Sigmoid colon (tissue), 4 donors: ENCODE measurements at regions not wholly inside any gene's neighbourhood (a gene's known extent, or its start where the extent isn't known, plus 50 kb on each side); places are given as distances from the start of the nearest gene placed in this dataset.

Experiments used
- CTCF ChIP-seq, 4 experiments: fragments of 450-650 bp in 3 of 4; fragments of 200-600 bp in 1 of 4; IDR thresholded peaks; one replicate each; pipeline ENCODE4 v1.5.1; 2016 to 2019; ENCODE audit warnings: antibody characterized with exemption in 4 of 4, mild to moderate bottlenecking in 3 of 4, moderate library complexity in 2 of 4
- EP300 ChIP-seq, 4 donors: sonication (generic); formaldehyde crosslinking; IDR thresholded peaks; one replicate each; pipeline ENCODE4 v1.6.1; 2017; ENCODE audit warnings: antibody characterized with exemption in 4 of 4
- POLR2A ChIP-seq, 2 donors: fragments of 450-650 bp; IDR thresholded peaks; one replicate each; pipeline ENCODE4 v1.6.1; 2016; ENCODE audit warnings: antibody characterized with exemption in 2 of 2, mild to moderate bottlenecking in 2 of 2, moderate library complexity in 2 of 2
- POLR2AphosphoS5 ChIP-seq, 4 donors: sonication (generic); formaldehyde crosslinking; IDR thresholded peaks; one replicate each; pipeline ENCODE4 v1.6.1; 2017; ENCODE audit warnings: antibody characterized with exemption in 4 of 4

DNA sequence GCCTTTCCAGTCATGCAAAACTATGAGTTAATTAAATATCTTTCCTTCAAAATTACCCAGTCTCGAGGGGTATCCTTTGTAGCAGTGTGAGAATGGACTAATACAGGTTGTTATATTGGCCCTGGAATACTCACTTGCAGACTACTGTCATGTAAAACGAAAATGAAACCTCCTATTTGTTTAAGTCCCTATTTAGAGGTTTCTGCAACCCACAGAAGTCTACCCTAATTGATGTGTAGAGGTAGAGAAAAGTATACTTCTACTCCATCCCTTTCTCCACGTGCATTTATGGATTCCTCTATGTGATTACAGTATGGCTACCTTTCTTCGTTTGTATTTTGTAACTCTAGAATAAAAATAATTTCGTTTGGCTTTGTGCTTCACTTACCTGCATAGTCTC, 371.1 kb downstream of the FSCB start:
- TF ChIP-seq CTCF (IDR thresholded peaks at IDR 0.05) (no peak), POLR2A (IDR thresholded peaks at IDR 0.05) (no peak), EP300 (IDR thresholded peaks at IDR 0.05) (no peak), POLR2AphosphoS5 (IDR thresholded peaks at IDR 0.05) (no peak)
